ENCODE measurements at regions not wholly inside any gene's neighbourhood (a gene's known extent, or its start where the extent isn't known, plus 50 kb on each side); places are given as distances from the start of the nearest gene placed in this dataset.

DNA sequence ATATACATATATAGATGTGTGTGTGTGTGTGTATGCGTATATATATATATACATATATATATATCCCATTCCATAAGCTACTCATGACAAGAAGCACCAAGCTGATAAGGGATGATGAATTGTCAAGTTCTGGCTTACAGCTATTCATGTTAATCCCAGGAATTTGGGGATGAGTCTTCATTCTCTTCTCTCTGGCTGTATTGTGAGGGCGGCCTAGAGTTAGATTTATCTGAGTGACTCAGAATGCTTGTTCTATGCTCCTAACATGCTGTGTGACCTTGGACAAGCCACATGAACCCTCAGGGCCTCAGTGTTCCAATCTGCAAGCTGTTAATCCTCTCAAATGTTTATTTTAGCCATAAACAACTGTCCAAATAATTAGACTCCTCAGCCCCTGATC, 749.0 kb downstream of the MED13L start:
- Histone ChIP-seq H3K36me3 (ENCODE audit: low read depth, low read length) (no peaks in the 10 kb centered on the region), H3K9me2 (replicated peaks; ENCODE audit: low read length) (no peaks in the 10 kb centered on the region), H3K4me3 (ENCODE audit: low read length) (no peak overlapping the region), H3K27me3 (ENCODE audit: low read length) (0 out of 2 replicates have a peak, but pooled peaks cover 3% of the 10 kb centered on the region), H3K4me2 (ENCODE audit: low read length) (no peak overlapping the region), H3K9ac (ENCODE audit: low read length) (no peak overlapping the region), H3K79me2 (ENCODE audit: low read length) (no peaks in the 10 kb centered on the region), H3F3A (ENCODE audit: low read length, unreplicated experiment) (no peaks in the 10 kb centered on the region), H2AFZ (ENCODE audit: low read length) (no peak overlapping the region), H3K4me1 (ENCODE audit: insufficient read depth, low read length) (no peaks in the 10 kb centered on the region), H3K9me3 (ENCODE audit: low read length) (no peaks in the 10 kb centered on the region), H3K27ac (ENCODE audit: low read length) (no peak overlapping the region), H4K20me1 (ENCODE audit: low read length) (no peaks in the 10 kb centered on the region)
- intact Hi-C loops (cut with micrococcal nuclease) = no loop called here
- CTCF ChIA-PET = no interaction called here
- DNase-seq (no peak), ATAC-seq (no peak)
- POLR2A ChIA-PET (ENCODE audit: unreplicated experiment) = no interaction called here
- BruUV-seq (replicated peaks) = no TSS peak
- TF ChIP-seq, protein P1, sequence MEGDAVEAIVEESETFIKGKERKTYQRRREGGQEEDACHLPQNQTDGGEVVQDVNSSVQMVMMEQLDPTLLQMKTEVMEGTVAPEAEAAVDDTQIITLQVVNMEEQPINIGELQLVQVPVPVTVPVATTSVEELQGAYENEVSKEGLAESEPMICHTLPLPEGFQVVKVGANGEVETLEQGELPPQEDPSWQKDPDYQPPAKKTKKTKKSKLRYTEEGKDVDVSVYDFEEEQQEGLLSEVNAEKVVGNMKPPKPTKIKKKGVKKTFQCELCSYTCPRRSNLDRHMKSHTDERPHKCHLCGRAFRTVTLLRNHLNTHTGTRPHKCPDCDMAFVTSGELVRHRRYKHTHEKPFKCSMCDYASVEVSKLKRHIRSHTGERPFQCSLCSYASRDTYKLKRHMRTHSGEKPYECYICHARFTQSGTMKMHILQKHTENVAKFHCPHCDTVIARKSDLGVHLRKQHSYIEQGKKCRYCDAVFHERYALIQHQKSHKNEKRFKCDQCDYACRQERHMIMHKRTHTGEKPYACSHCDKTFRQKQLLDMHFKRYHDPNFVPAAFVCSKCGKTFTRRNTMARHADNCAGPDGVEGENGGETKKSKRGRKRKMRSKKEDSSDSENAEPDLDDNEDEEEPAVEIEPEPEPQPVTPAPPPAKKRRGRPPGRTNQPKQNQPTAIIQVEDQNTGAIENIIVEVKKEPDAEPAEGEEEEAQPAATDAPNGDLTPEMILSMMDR (conservative IDR thresholded peaks at IDR 0.05; ENCODE audit: low read depth, low read length) = no peak
- TF ChIP-seq EZH2 (IDR thresholded peaks at IDR 0.05; ENCODE audit: low read length, unreplicated experiment) (no peak), EZH2phosphoT487 (IDR thresholded peaks at IDR 0.05; ENCODE audit: borderline replicate concordance, low read length) (no peak)

DNA sequence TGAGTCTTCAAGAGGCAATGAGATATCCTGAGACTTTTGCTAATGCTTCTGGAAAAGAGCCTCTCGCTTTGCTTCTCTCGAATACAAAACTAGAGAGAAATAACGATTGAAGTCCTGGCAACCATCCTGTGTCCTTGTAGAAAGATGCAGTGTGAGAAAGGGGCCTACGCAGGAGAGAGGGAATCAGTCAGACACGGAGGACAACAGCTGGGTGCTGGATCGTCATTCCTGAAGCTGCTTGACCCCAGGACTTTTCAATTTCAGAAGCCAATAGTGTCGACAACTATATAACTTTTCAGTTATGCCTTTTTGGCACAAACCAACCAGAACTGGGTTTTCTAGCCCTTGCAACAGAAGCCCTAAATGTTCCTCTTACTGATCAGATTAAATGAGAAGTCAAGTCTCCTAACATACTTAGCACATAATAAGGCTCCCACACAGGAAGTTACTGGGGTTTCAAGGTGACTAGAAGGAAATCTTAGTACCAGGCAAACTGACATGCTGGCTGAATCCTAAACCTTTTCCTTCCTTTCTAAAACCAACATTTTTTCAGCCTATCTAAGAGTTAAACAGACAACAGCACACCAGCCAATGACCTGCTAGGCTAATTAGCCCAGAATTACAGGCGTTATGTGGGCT, 755.6 kb downstream of the MED13L start:
- intact Hi-C loops (cut with micrococcal nuclease) = no loop called here
- TF ChIP-seq, protein P1 (conservative IDR thresholded peaks at IDR 0.05; ENCODE audit: low read depth, low read length) = no peak
- TF ChIP-seq EZH2phosphoT487 (IDR thresholded peaks at IDR 0.05; ENCODE audit: borderline replicate concordance, low read length) (no peak), EZH2 (IDR thresholded peaks at IDR 0.05; ENCODE audit: low read length, unreplicated experiment) (no peak)
- H3K9me3 ChIP-seq (ENCODE audit: low read length) = no peaks in the 10 kb centered on the region
- H3K4me1 ChIP-seq (ENCODE audit: insufficient read depth, low read length) = no peaks in the 10 kb centered on the region
- ATAC-seq (no peak), DNase-seq (no peak)
- no peaks in the 10 kb centered on the region for H3K9me2 ChIP-seq (replicated peaks; ENCODE audit: low read length)
- H4K20me1 ChIP-seq (ENCODE audit: low read length) = no peaks in the 10 kb centered on the region
- no peak overlapping the region for H3K4me2 ChIP-seq (ENCODE audit: low read length)
- ChIA-PET CTCF (no interaction called here), POLR2A (ENCODE audit: unreplicated experiment) (no interaction called here)
- H3K36me3 ChIP-seq (ENCODE audit: low read depth, low read length) = no peaks in the 10 kb centered on the region
- no peaks in the 10 kb centered on the region for H3K27me3 ChIP-seq (ENCODE audit: low read length)
- no peak overlapping the region for H3K27ac ChIP-seq (ENCODE audit: low read length)
- H2AFZ ChIP-seq (ENCODE audit: low read length) = no peak overlapping the region
- no peaks in the 10 kb centered on the region for H3F3A ChIP-seq (ENCODE audit: low read length, unreplicated experiment)
- no TSS peak for BruUV-seq (replicated peaks)
- no peak overlapping the region for H3K4me3 ChIP-seq (ENCODE audit: low read length)
- H3K79me2 ChIP-seq (ENCODE audit: low read length) = no peaks in the 10 kb centered on the region
- H3K9ac ChIP-seq (ENCODE audit: low read length) = no peak overlapping the region

DNA sequence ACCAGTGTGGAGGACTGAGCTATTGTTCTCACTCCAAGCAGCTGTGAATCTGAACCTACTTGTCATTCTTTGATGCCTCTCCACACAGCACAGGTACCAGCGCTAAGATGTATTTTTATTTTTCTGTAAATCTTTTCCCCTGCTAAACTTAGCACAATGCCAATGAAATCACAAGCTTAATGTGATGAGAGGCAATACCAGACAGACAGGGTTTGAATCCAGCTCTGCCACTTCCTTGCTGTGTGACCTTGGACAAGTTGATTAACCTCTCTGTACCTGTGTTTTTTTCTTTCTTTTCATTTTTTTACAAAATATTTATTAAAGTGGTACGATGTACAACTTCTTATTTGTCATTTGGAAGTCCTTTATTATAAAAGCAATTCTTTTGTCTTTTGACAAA, 757.6 kb downstream of the MED13L start:
- BruUV-seq (replicated peaks) = no TSS peak
- H3K27ac ChIP-seq (ENCODE audit: low read length) = no peak overlapping the region
- CTCF ChIA-PET = interaction anchor here (0.5 kb wide), 1 partner anchor 11 kb away, joined by 3 read pairs; no protein-coding TSS in a partner anchor

More for the DNA sequence above, 757.6 kb downstream of the MED13L start:
- Histone ChIP-seq H4K20me1 (ENCODE audit: low read length) (no peaks in the 10 kb centered on the region), H3K9me3 (ENCODE audit: low read length) (no peaks in the 10 kb centered on the region), H3K36me3 (ENCODE audit: low read depth, low read length) (no peaks in the 10 kb centered on the region), H3K9ac (ENCODE audit: low read length) (no peak overlapping the region), H3K4me3 (ENCODE audit: low read length) (no peak overlapping the region), H3K27me3 (ENCODE audit: low read length) (no peaks in the 10 kb centered on the region), H3K4me2 (ENCODE audit: low read length) (no peak overlapping the region), H3K9me2 (replicated peaks; ENCODE audit: low read length) (no peaks in the 10 kb centered on the region), H3K79me2 (ENCODE audit: low read length) (no peaks in the 10 kb centered on the region), H2AFZ (ENCODE audit: low read length) (no peak overlapping the region), H3F3A (ENCODE audit: low read length, unreplicated experiment) (no peaks in the 10 kb centered on the region), H3K4me1 (ENCODE audit: insufficient read depth, low read length) (no peaks in the 10 kb centered on the region)
- DNase-seq (no peak), ATAC-seq (no peak)
- TF ChIP-seq, protein P1 (conservative IDR thresholded peaks at IDR 0.05; ENCODE audit: low read depth, low read length) = no peak
- TF ChIP-seq EZH2phosphoT487 (IDR thresholded peaks at IDR 0.05; ENCODE audit: borderline replicate concordance, low read length) (no peak), EZH2 (IDR thresholded peaks at IDR 0.05; ENCODE audit: low read length, unreplicated experiment) (no peak)
- POLR2A ChIA-PET (ENCODE audit: unreplicated experiment) = no interaction called here
- intact Hi-C loops (cut with micrococcal nuclease) = no loop called here
